PC-3 (cell line): ENCODE measurements at regions not wholly inside any gene's neighbourhood (a gene's known extent, or its start where the extent isn't known, plus 50 kb on each side); places are given as distances from the start of the nearest gene placed in this dataset.

ENCODE experiments used
- CTCF ChIP-seq: fragments of 300-600 bp; sonication (generic); conservative IDR thresholded peaks from 2 replicates; pipeline ENCODE4 v1.5.1; 2017; ENCODE audit warnings: antibody characterized with exemption, low read depth, mild to moderate bottlenecking, low read length
- EZH2 ChIP-seq: fragments of 300-600 bp; sonication (generic); IDR thresholded peaks from one replicate; pipeline ENCODE4 v1.6.1; 2017; ENCODE audit warnings: antibody characterized with exemption, mild to moderate bottlenecking, low read length; ENCODE audit not compliant: unreplicated experiment
- EZH2phosphoT487 ChIP-seq: fragments of 300-600 bp; sonication (generic); IDR thresholded peaks from 2 replicates; pipeline ENCODE4 v1.6.1; 2018; ENCODE audit warnings: mild to moderate bottlenecking, antibody characterized with exemption, low read length, borderline replicate concordance

GRCh38 chr5:112647428-112647827, 90.3 kb upstream of the APC start:
- no peak for TF ChIP-seq CTCF
- TF ChIP-seq EZH2 = no peak
- TF ChIP-seq EZH2phosphoT487 = no peak
